Activated naive CD8-positive, alpha-beta T cell treated with anti-CD3 and anti-CD28 coated beads for 36 hours (primary cell): ENCODE measurements at regions not wholly inside any gene's neighbourhood (a gene's known extent, or its start where the extent isn't known, plus 50 kb on each side); places are given as distances from the start of the nearest gene placed in this dataset.
"Not testable (repeated sequence)": the region's sequence is repeated elsewhere in the genome, so short reads cannot be mapped to it uniquely, and the experiment has no call there.

Experiments
- DNase-seq: peaks from one replicate; pipeline ENCODE4 v3.0.0; 2021
- H3K27ac Mint-ChIP-seq: one replicate; pipeline ENCODE4 v1.8.0; 2022; ENCODE audit warnings: mild to moderate bottlenecking, moderate library complexity, mixed read lengths
- H3K27me3 Mint-ChIP-seq: one replicate; pipeline ENCODE4 v1.8.0; 2022; ENCODE audit warnings: mild to moderate bottlenecking, mixed read lengths
- H3K36me3 Mint-ChIP-seq: one replicate; pipeline ENCODE4 v1.8.0; 2021; ENCODE audit warnings: mild to moderate bottlenecking, mixed read lengths
- H3K4me1 Mint-ChIP-seq: one replicate; pipeline ENCODE4 v1.8.0; 2021; ENCODE audit warnings: mixed read lengths
- H3K4me3 Mint-ChIP-seq: one replicate; pipeline ENCODE4 v1.8.0; 2022; ENCODE audit warnings: mild to moderate bottlenecking, moderate library complexity, mixed read lengths
- H3K9me3 Mint-ChIP-seq: one replicate; pipeline ENCODE4 v1.8.0; 2022; ENCODE audit warnings: mixed read lengths

GRCh38 chr11:81332276-81332675 lies 1401.4 kb downstream of the FAM181B start:
- Mint-ChIP-seq H3K4me3 (no peak overlapping the region), H3K27me3 (no peaks in the 10 kb centered on the region), H3K9me3 (peaks cover 7% of the 10 kb centered on the region), H3K4me1 (no peaks in the 10 kb centered on the region), H3K36me3 (no peaks in the 10 kb centered on the region), H3K27ac (no peak overlapping the region)
- no peak for DNase-seq

GRCh38 chr11:81331611-81332235 lies 1401.9 kb downstream of the FAM181B start:
- Mint-ChIP-seq H3K27ac (no peak overlapping the region), H3K9me3 (peaks cover 5% of the 10 kb centered on the region), H3K27me3 (no peaks in the 10 kb centered on the region), H3K4me3 (no peak overlapping the region), H3K36me3 (no peaks in the 10 kb centered on the region), H3K4me1 (no peaks in the 10 kb centered on the region)
- no peak for DNase-seq

GRCh38 chr11:81331088-81331487 lies 1402.6 kb downstream of the FAM181B start:
- no peaks in the 10 kb centered on the region for H3K27me3 Mint-ChIP-seq
- no peaks in the 10 kb centered on the region for H3K4me1 Mint-ChIP-seq
- no peak overlapping the region for H3K4me3 Mint-ChIP-seq
- H3K9me3 Mint-ChIP-seq = peaks cover 4% of the 10 kb centered on the region
- no peaks in the 10 kb centered on the region for H3K36me3 Mint-ChIP-seq
- DNase-seq = no peak
- H3K27ac Mint-ChIP-seq = no peak overlapping the region

GRCh38 chr11:81303038-81303664 lies 1430.5 kb downstream of the FAM181B start:
- no peaks in the 10 kb centered on the region for H3K4me1 Mint-ChIP-seq
- no peak for DNase-seq
- H3K27ac Mint-ChIP-seq = no peak overlapping the region
- H3K36me3 Mint-ChIP-seq = no peaks in the 10 kb centered on the region
- H3K9me3 Mint-ChIP-seq = no peaks in the 10 kb centered on the region
- no peak overlapping the region for H3K4me3 Mint-ChIP-seq
- H3K27me3 Mint-ChIP-seq = no peaks in the 10 kb centered on the region

GRCh38 chr11:81301166-81301830 lies 1432.4 kb downstream of the FAM181B start:
- Mint-ChIP-seq H3K27me3 (no peaks in the 10 kb centered on the region), H3K36me3 (no peaks in the 10 kb centered on the region), H3K4me1 (no peaks in the 10 kb centered on the region), H3K9me3 (no peaks in the 10 kb centered on the region), H3K27ac (no peak overlapping the region), H3K4me3 (no peak overlapping the region)
- DNase-seq = no peak

- no peak overlapping the region for H3K27ac Mint-ChIP-seq
- no peak overlapping the region for H3K4me3 Mint-ChIP-seq
- no peaks in the 10 kb centered on the region for H3K4me1 Mint-ChIP-seq
- H3K9me3 Mint-ChIP-seq = peaks cover 7% of the 10 kb centered on the region
- DNase-seq = no peak
- H3K27me3 Mint-ChIP-seq = no peaks in the 10 kb centered on the region
- H3K36me3 Mint-ChIP-seq = no peaks in the 10 kb centered on the region
These were observed 1446.7 kb downstream of the FAM181B start for GRCh38 chr11:81286959-81287358.

GRCh38 chr11:81286550-81286949 lies 1447.1 kb downstream of the FAM181B start:
- no peak overlapping the region for H3K27ac Mint-ChIP-seq

GRCh38 chr11:81280228-81280627 lies 1453.4 kb downstream of the FAM181B start:
- not testable (repeated sequence) for H3K4me1 Mint-ChIP-seq, H3K9me3 Mint-ChIP-seq, H3K27ac Mint-ChIP-seq, DNase-seq, H3K36me3 Mint-ChIP-seq, H3K27me3 Mint-ChIP-seq, H3K4me3 Mint-ChIP-seq

More at GRCh38 chr11:81286550-81286949, 1447.1 kb downstream of the FAM181B start:
- no peak for DNase-seq
- no peaks in the 10 kb centered on the region for H3K4me1 Mint-ChIP-seq
- H3K4me3 Mint-ChIP-seq = no peak overlapping the region
- no peaks in the 10 kb centered on the region for H3K27me3 Mint-ChIP-seq
- peaks cover 9% of the 10 kb centered on the region for H3K9me3 Mint-ChIP-seq
- no peaks in the 10 kb centered on the region for H3K36me3 Mint-ChIP-seq

GRCh38 chr11:81278991-81279390 lies 1454.7 kb downstream of the FAM181B start:
- Mint-ChIP-seq H3K27me3 (no peaks in the 10 kb centered on the region), H3K4me3 (no peak overlapping the region), H3K4me1 (no peaks in the 10 kb centered on the region), H3K36me3 (no peaks in the 10 kb centered on the region), H3K27ac (no peak overlapping the region), H3K9me3 (peaks cover 7% of the 10 kb centered on the region)
- no peak for DNase-seq

GRCh38 chr11:81270686-81271085 lies 1463.0 kb downstream of the FAM181B start:
- H3K4me1 Mint-ChIP-seq = no peaks in the 10 kb centered on the region
- H3K27ac Mint-ChIP-seq = no peak overlapping the region
- no peak overlapping the region for H3K4me3 Mint-ChIP-seq
- no peaks in the 10 kb centered on the region for H3K36me3 Mint-ChIP-seq
- H3K9me3 Mint-ChIP-seq = no peaks in the 10 kb centered on the region
- DNase-seq = no peak
- H3K27me3 Mint-ChIP-seq = no peaks in the 10 kb centered on the region

- no peak overlapping the region for H3K4me3 Mint-ChIP-seq
- no peaks in the 10 kb centered on the region for H3K27me3 Mint-ChIP-seq
- H3K36me3 Mint-ChIP-seq = no peaks in the 10 kb centered on the region
- H3K9me3 Mint-ChIP-seq = peaks cover 1% of the 10 kb centered on the region
- no peaks in the 10 kb centered on the region for H3K4me1 Mint-ChIP-seq
- H3K27ac Mint-ChIP-seq = no peak overlapping the region
- DNase-seq = no peak
These were observed 1466.4 kb downstream of the FAM181B start for GRCh38 chr11:81267246-81267645.

GRCh38 chr11:81259471-81259870 lies 1474.2 kb downstream of the FAM181B start:
- DNase-seq = no peak
- Mint-ChIP-seq H3K27me3 (no peaks in the 10 kb centered on the region), H3K4me3 (no peak overlapping the region), H3K9me3 (peaks cover 1% of the 10 kb centered on the region), H3K36me3 (no peaks in the 10 kb centered on the region), H3K27ac (no peak overlapping the region), H3K4me1 (no peaks in the 10 kb centered on the region)

- Mint-ChIP-seq H3K9me3 (no peaks in the 10 kb centered on the region), H3K36me3 (no peaks in the 10 kb centered on the region), H3K27ac (no peak overlapping the region), H3K4me1 (no peaks in the 10 kb centered on the region), H3K4me3 (no peak overlapping the region), H3K27me3 (no peaks in the 10 kb centered on the region)
- DNase-seq = no peak
These were observed 1477.8 kb downstream of the FAM181B start for GRCh38 chr11:81255895-81256294.

- Mint-ChIP-seq H3K4me3 (no peak overlapping the region), H3K4me1 (no peaks in the 10 kb centered on the region), H3K27me3 (no peaks in the 10 kb centered on the region), H3K9me3 (peaks cover 3% of the 10 kb centered on the region), H3K36me3 (no peaks in the 10 kb centered on the region), H3K27ac (no peak overlapping the region)
- DNase-seq = no peak
These were observed 1480.4 kb downstream of the FAM181B start for GRCh38 chr11:81253244-81253643.

- H3K36me3 Mint-ChIP-seq = no peaks in the 10 kb centered on the region
- H3K27ac Mint-ChIP-seq = no peak overlapping the region
- H3K9me3 Mint-ChIP-seq = peaks cover 3% of the 10 kb centered on the region
These were observed 1486.7 kb downstream of the FAM181B start for GRCh38 chr11:81246941-81247340.

GRCh38 chr11:81245791-81246190 lies 1487.9 kb downstream of the FAM181B start:
- no peaks in the 10 kb centered on the region for H3K27me3 Mint-ChIP-seq
- DNase-seq = no peak
- no peak overlapping the region for H3K27ac Mint-ChIP-seq
- H3K9me3 Mint-ChIP-seq = peaks cover 3% of the 10 kb centered on the region
- H3K4me1 Mint-ChIP-seq = no peaks in the 10 kb centered on the region
- no peaks in the 10 kb centered on the region for H3K36me3 Mint-ChIP-seq
- no peak overlapping the region for H3K4me3 Mint-ChIP-seq

More at GRCh38 chr11:81246941-81247340, 1486.7 kb downstream of the FAM181B start:
- no peak for DNase-seq
- H3K4me3 Mint-ChIP-seq = no peak overlapping the region
- no peaks in the 10 kb centered on the region for H3K4me1 Mint-ChIP-seq
- H3K27me3 Mint-ChIP-seq = no peaks in the 10 kb centered on the region
